ENCODE measurements at regions not wholly inside any gene's neighbourhood (a gene's known extent, or its start where the extent isn't known, plus 50 kb on each side); places are given as distances from the start of the nearest gene placed in this dataset.

DNA sequence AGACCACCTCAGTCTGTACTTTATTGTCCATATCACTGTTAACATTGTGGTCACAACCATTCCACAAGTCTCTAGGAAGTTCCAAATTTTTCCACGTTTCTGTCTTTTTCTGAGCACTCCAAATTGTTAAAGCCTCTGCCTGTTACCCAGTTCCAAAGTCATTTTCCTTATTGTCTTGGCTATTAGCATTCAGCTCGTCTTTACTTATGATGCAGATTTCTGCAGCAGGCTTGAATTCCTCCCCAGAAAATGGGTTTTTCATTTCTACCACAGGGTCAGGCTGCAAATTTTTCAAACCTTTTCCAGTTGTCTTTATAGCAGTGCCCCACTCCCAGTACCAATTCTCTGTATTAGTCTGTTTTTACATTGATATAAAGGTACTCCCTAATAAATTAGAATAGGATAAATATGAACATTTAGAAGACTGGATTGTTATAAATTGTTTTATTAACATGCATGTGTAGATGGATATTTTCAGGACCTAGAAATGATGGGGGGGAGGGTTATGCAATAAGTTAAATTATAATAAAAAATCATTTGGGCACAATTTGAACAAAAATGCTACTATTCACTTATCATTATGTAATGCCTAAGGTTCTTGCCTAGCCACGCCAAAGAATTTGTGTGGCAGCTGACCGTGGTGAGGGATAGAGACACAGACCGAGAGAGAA lies 595.3 kb upstream of the ADGRB3 start:
- no peaks in the 10 kb centered on the region for H3K27me3 ChIP-seq
- H3K4me3 ChIP-seq, result peak overlapping the region in 1 of 2 donors; percentile 46
- H3K4me1 ChIP-seq, result no peaks in the 10 kb centered on the region
- TF ChIP-seq, protein P1, sequence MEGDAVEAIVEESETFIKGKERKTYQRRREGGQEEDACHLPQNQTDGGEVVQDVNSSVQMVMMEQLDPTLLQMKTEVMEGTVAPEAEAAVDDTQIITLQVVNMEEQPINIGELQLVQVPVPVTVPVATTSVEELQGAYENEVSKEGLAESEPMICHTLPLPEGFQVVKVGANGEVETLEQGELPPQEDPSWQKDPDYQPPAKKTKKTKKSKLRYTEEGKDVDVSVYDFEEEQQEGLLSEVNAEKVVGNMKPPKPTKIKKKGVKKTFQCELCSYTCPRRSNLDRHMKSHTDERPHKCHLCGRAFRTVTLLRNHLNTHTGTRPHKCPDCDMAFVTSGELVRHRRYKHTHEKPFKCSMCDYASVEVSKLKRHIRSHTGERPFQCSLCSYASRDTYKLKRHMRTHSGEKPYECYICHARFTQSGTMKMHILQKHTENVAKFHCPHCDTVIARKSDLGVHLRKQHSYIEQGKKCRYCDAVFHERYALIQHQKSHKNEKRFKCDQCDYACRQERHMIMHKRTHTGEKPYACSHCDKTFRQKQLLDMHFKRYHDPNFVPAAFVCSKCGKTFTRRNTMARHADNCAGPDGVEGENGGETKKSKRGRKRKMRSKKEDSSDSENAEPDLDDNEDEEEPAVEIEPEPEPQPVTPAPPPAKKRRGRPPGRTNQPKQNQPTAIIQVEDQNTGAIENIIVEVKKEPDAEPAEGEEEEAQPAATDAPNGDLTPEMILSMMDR (IDR thresholded peaks at IDR 0.05), result no peak
- no peak overlapping the region for H3K27ac ChIP-seq
- no peak for DNase-seq (ENCODE audit: low spot score in 2 of 2)
- intact Hi-C loops (cut with DNase I), result no loop called here
- no peaks in the 10 kb centered on the region for H3K9me3 ChIP-seq
- H3K36me3 ChIP-seq, result no peaks in the 10 kb centered on the region

DNA sequence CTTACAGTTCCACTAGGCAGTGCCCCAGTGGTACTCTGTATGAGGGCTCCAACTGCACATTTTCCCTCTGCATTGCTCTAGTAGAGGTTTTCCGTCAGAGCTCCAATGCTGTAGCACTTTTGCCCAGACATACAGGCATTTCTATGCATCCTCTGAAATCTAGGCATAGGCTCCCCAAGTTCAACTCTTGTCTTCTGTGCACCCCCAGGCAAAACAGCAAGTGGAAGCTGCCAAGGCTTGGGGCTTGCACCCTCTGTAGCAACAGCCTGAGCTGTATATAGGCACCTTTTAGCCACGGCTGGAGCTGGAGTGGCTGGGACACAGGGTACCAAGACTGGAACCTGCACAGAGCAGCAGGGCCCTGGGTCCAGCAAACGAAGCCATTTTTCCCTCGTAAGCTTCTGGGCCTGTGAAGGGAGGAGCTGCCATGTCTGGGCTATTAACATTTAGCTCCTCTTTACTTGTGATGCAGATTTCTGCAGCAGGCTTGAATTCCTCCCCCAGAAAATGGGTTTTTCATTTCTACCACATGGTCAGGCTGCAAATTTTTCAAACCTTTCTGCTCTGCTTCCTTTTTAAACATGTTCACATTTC lies 596.2 kb upstream of the ADGRB3 start:
- no peak for DNase-seq (ENCODE audit: low spot score in 2 of 2)
- Histone ChIP-seq H3K27ac (no peak overlapping the region), H3K4me1 (no peaks in the 10 kb centered on the region), H3K9me3 (no peaks in the 10 kb centered on the region), H3K4me3 (no peak overlapping the region), H3K36me3 (no peaks in the 10 kb centered on the region), H3K27me3 (no peaks in the 10 kb centered on the region)
- intact Hi-C loops (cut with DNase I), result no loop called here
- TF ChIP-seq, protein P1 (IDR thresholded peaks at IDR 0.05), result no peak

DNA sequence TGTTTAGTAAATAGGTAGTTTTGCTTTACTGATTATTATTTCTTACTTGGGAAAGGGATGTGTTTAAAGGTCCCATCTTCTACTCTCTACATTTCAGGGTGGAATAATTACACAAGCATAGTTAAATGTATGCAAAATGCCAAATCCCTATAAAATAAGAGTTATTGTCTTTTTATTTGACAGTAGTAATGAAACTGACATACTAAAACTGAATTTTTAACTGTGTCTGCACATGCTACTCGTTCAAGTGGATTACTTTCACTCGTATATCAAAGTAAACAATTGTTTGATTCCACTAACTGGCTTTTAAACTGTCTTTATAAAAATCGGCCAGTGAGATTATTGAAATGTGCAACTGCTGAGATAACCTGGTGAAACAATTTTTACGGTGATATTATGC lies 602.9 kb upstream of the ADGRB3 start:
- H3K4me3 ChIP-seq, result no peak overlapping the region
- H3K27me3 ChIP-seq, result no peaks in the 10 kb centered on the region
- no peaks in the 10 kb centered on the region for H3K9me3 ChIP-seq
- no peak overlapping the region for H3K27ac ChIP-seq
- H3K36me3 ChIP-seq, result no peaks in the 10 kb centered on the region
- TF ChIP-seq, protein P1 (IDR thresholded peaks at IDR 0.05), result no peak
- H3K4me1 ChIP-seq, result no peaks in the 10 kb centered on the region
- no peak for DNase-seq (ENCODE audit: low spot score in 2 of 2)
- intact Hi-C loops (cut with DNase I), result no loop called here

DNA sequence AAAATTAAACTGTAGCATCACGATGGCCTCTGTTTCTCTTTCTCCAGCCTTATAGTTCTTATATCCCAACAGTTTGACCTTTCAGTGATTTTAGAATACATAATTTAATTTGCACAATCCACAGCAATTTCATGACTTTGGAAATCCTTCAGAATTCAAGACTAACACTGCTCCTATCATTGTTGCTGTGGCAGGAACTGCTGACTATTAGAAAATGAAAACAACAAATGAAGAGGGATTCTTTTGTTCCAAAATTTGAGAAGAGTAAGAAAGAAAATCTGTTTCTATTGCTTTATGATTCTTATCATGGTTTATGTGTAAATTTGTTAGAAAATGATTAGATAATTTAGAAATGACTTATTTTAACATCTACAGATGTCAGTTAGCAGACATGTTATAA lies 604.0 kb upstream of the ADGRB3 start:
- Histone ChIP-seq H3K9me3 (no peaks in the 10 kb centered on the region), H3K27me3 (no peaks in the 10 kb centered on the region), H3K4me1 (no peaks in the 10 kb centered on the region), H3K27ac (no peak overlapping the region), H3K36me3 (no peaks in the 10 kb centered on the region), H3K4me3 (no peak overlapping the region)
- TF ChIP-seq, protein P1 (IDR thresholded peaks at IDR 0.05), result no peak
- no peak for DNase-seq (ENCODE audit: low spot score in 2 of 2)
- intact Hi-C loops (cut with DNase I), result no loop called here

DNA sequence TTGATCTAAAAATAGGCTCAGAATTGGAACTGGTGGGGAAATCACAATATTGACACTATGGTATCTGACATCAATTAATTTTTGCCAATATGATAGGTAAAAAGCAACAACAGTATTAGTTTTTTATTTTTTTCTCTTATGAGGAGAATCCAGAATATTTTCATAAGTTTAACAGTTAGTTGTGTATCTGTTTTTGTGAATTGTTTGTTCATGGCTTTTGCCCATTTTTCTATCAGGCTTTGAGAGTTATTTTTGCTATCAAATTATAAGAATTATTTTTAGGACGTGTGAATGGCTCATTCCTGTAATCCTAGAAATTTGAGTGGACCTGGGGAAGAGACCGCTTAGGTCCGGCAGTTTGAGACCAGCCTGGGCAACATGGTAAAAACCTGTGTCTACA lies 608.6 kb upstream of the ADGRB3 start:
- TF ChIP-seq, protein P1 (IDR thresholded peaks at IDR 0.05), result no peak
- intact Hi-C loops (cut with DNase I), result no loop called here
- no peak for DNase-seq (ENCODE audit: low spot score in 2 of 2)
- Histone ChIP-seq H3K36me3 (no peaks in the 10 kb centered on the region), H3K4me3 (no peak overlapping the region), H3K27me3 (no peaks in the 10 kb centered on the region), H3K9me3 (peaks cover 0 to 3% of the 10 kb centered on the region in 2 donors), H3K4me1 (no peaks in the 10 kb centered on the region), H3K27ac (no peak overlapping the region)

All from ascending aorta (tissue), 2 donors.